RKO (cell line): ENCODE measurements at regions not wholly inside any gene's neighbourhood (a gene's known extent, or its start where the extent isn't known, plus 50 kb on each side); places are given as distances from the start of the nearest gene placed in this dataset.
"Not testable (repeated sequence)": the region's sequence is repeated elsewhere in the genome, so short reads cannot be mapped to it uniquely, and the experiment has no call there.

Source experiments
- DNase-seq: peaks from one replicate; pipeline ENCODE4 v3.0.0-alpha.2; 2016; ENCODE audit warnings: low spot score

- no peak for DNase-seq
Observed at GRCh38 chr1:82829527-82829926, 1028.8 kb downstream of the ADGRL2 start.

DNA sequence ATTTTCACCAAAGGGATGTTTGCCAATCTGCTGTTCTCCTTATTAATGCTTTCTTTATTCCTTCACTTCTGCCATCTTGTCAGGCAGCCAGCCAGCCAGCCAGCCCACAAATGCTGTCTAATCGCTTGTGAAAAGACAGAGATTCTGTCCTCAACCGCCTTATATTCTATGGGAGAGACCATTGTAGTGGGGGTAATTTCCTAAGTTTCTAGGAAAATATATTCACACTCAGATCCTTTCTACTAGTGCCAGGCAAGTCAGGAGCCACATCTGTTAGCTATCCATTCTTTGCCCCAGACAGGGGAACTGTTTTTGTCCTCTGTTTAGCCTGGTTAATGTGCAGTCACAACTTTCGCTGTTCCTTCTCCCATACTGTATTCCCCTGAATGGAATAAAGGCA is 1023.1 kb downstream of the ADGRL2 start:
- no peak for DNase-seq

DNA sequence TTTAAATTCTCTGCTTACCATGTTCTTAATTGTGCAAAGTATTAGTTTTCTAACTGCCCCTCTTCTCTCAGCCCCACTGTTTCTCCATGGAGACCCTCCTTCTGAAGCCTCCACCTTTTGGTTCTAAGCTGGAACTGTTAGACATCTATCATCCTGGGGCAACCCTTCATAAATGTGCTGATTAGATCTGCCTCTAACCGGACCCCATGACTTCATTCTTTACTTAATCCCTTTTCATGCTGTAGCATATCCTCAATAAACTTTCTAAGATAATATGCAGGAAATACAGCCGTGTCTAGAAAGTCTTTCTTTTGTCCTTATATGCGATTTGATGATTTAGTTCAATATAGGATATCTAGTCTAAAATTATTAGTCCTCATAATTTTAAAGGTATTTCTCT is 1020.1 kb downstream of the ADGRL2 start:
- no peak for DNase-seq

- no peak for DNase-seq
Observed at GRCh38 chr1:82819234-82819633, 1018.5 kb downstream of the ADGRL2 start.

DNA sequence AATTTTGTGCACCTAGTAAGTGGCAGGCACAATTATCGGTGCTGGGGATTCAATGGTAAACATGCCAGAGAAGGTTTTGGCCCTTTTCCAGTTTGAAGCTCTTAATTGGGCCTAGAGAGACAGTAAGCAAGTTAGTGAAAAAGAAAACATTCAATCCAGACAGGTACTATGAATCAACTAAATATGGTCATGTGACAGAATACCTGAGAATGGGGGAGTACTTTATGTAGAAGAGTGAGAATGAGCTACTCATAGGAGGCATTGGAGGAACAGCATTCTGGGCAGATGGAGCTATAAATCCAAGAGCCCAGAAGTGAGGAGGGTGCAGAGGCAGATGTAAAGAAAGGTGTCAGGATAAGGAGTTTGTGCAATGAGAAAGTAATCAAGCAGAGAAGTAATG is 1017.9 kb downstream of the ADGRL2 start:
- no peak for DNase-seq

- DNase-seq, result no peak
Observed at GRCh38 chr1:82813386-82813785, 1012.7 kb downstream of the ADGRL2 start.

- no peak for DNase-seq
Observed at GRCh38 chr1:82810601-82811000, 1009.9 kb downstream of the ADGRL2 start.

- DNase-seq, result no peak
Observed at GRCh38 chr1:82807563-82807962, 1006.8 kb downstream of the ADGRL2 start.

GRCh38 chr1:82806133-82806532 is 1005.4 kb downstream of the ADGRL2 start:
- DNase-seq, result no peak

DNA sequence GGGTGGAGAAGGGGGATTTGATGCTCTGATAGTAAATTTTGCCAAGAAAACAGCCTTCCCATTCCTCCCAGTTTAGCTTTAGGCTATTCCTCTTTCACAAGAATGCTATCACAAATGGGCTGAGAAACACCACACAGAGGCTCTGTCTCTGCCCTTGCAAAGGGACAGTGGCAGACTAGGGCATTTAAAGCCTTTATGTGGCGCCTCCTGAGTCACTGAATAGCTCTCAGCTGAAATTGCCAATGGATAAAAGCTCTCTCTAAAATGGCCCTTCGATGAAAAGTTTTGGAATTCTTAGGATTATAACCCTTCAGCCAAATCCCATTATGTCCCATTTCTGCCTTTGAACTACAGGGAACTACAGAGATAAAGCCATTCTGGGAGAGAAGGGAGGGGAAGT is 1000.4 kb downstream of the ADGRL2 start:
- no peak for DNase-seq

- DNase-seq, result no peak
Observed at GRCh38 chr1:82800721-82801120, 1000.0 kb downstream of the ADGRL2 start.

- DNase-seq, result no peak
Observed at GRCh38 chr1:82799261-82799660, 998.5 kb downstream of the ADGRL2 start.

- DNase-seq, result no peak
Observed at GRCh38 chr1:82795508-82796149, 994.9 kb downstream of the ADGRL2 start.

- no peak for DNase-seq
Observed at GRCh38 chr1:82792151-82792550, 991.4 kb downstream of the ADGRL2 start.

DNA sequence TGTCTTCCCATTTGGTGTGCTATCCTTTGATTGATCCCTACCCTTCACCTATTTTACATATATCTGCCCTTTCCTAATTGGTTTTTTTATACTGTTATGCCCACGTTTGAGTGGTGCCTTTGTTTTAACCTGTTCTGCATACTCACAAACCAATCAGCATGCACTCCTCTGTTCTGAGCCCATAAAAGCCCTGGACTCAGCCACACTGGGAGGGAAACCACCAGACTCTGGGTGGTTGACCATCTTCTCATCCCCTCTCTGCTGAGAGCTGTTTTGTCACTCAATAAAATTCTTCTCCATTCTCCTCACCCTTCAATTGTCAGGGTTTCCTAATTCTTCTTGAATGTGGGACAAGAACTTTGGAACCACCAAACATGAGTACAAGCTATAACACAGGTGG is 989.8 kb downstream of the ADGRL2 start:
- no peak for DNase-seq

DNA sequence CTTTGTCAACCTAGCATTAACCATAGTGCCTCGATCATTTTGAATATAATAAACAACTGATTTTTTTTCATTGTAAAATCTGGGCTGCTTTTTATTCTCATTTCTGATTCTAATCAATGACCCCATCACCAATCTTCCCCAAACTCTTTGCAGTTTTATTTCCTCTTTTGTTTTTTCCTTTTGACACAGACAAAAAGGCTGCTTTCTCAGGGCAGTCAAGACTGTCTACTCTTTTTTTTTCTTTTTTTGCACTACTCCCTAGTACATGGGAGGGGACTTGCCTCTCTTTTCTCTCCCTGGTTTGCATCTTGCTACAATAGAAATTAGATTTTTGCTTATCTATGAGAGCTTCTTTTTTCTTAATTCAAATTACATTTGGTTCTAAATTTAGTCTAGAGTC is 987.9 kb downstream of the ADGRL2 start:
- no peak for DNase-seq

- no peak for DNase-seq
Observed at GRCh38 chr1:82788038-82788437, 987.3 kb downstream of the ADGRL2 start.

GRCh38 chr1:82786883-82787282 is 986.1 kb downstream of the ADGRL2 start:
- no peak for DNase-seq

DNA sequence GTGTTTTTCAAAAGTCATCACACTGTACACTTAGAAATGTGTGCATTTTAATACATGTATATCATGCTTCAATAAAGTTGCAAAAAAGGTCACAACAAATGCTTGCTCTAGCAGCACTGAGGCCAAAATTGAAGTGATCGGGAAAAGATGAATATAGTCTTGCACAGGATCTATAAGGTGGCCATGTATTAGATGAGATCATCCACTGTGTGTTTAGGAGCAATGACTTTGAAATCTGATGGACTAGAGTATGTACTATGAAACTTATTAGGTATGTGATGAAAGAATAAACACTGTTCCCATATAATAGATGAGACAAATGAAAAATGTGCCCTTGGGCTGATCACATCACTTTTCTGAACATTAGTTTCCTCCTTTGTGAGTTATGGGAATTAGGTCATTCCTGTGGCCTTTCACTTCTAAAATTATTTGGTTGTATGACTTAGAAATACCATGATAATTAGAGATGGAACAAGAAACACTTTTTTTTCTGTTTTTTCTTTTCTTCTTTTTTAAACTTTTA is 984.6 kb downstream of the ADGRL2 start:
- no peak for DNase-seq

DNA sequence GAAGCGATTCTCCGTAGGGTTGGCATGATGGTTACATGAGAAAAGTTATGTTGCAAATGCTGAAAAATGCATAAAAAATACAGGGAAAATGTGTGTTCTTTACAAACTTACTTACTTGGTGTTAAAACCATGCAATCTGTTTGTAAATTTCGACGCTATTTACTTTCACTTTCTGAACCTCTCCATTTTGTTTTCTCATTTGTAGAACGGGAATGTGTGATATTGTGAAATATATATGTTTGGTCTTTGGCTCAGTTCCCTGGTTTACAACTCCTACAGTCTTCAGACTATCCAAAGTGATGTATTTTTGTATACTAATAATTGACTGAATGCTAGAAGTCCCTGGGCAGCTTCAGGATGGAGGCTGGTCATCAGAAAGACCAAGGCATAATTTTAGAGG is 982.3 kb downstream of the ADGRL2 start:
- DNase-seq, result no peak

- no peak for DNase-seq
Observed at GRCh38 chr1:82782599-82782998, 981.9 kb downstream of the ADGRL2 start.

- DNase-seq, result no peak
Observed at GRCh38 chr1:82778612-82779011, 977.9 kb downstream of the ADGRL2 start.

DNA sequence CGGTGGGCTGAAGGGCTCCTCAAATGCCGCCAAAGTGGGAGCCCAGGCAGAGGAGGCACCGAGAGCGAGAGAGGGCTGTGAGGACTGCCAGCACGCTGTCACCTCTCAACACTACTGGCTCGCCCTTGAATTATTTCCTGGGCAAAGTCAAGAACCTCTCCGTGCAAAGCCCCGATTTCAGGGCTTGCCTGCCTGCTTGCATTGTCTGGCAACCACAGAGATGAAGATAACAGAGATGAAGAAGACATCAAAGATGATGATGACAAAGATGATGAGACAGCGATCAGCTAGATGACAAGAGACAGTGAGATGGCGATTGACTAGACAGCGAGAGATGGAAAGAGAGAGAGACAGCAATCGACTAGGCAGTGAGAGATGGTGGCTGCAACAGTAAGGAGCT is 976.5 kb downstream of the ADGRL2 start:
- no peak for DNase-seq

DNA sequence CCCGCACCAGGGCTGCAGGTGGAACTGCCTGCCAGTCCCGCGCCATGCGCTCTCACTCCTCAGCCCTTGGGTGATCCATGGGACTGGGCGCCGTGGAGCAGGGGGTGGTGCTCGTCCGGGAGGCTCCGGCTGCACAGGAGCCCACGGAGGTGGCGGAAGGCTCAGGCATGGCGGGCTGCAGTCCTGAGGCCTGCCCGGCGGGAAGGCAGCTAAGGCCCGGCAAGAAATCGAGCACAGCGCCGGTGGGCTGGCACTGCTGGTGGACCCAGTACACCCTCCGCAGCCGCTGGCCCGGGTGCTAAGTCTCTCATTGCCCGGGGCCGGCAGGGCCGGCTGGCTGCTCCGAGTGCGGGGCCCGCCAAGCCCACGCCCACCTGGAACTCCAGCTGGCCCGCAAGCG is 976.0 kb downstream of the ADGRL2 start:
- not testable (repeated sequence) for DNase-seq
